ENCODE measurements at regions not wholly inside any gene's neighbourhood (a gene's known extent, or its start where the extent isn't known, plus 50 kb on each side); places are given as distances from the start of the nearest gene placed in this dataset.

DNA sequence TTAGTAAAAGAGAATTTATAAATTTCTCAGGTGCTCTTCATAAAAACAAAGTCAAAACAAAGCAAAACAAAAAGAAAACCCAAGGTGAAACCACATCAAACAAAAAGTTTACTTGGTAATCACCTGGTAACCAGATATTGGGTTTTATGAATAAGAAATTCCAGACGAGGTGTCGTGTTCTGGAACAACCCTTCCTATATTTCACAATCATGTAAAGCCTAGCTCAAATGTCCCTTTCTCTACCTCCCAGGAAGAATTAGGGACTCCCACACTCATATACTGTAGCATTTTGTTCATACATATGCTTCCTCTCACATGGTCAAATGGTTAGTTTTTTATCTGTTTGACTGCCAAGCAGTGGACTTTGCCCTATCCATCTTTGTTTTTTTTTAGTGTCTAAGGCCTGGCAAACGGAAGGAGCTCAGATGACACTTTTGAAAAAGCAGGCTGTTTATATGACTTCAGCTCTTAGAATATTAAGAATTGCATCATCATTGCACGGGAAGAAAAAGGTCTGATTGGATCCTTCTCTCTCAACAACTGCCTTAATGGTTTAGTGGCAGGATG is 326.7 kb upstream of the TBL1XR1 start:
- TF ChIP-seq CTCF (IDR thresholded peaks at IDR 0.05) (no peak), POLR2A (IDR thresholded peaks at IDR 0.05; ENCODE audit: low read depth) (no peak), POLR2AphosphoS5 (IDR thresholded peaks at IDR 0.05) (peak in 1 of 2 donors; percentile 7)
